Fibroblast of upper back skin (primary cell): ENCODE measurements at regions not wholly inside any gene's neighbourhood (a gene's known extent, or its start where the extent isn't known, plus 50 kb on each side); places are given as distances from the start of the nearest gene placed in this dataset.
A peak's percentile ranks its signal among the peaks of the same experiment; 100 is the strongest.

Experiments used
- DNase-seq: peaks from one replicate; pipeline ENCODE4 v3.0.0-alpha.2; 2013

- no peak for DNase-seq
Measured at GRCh38 chr12:102653406-102653805, 173.0 kb upstream of the IGF1 start.

- DNase-seq, result no peak
Measured at GRCh38 chr12:102652645-102653313, 172.4 kb upstream of the IGF1 start.

DNA sequence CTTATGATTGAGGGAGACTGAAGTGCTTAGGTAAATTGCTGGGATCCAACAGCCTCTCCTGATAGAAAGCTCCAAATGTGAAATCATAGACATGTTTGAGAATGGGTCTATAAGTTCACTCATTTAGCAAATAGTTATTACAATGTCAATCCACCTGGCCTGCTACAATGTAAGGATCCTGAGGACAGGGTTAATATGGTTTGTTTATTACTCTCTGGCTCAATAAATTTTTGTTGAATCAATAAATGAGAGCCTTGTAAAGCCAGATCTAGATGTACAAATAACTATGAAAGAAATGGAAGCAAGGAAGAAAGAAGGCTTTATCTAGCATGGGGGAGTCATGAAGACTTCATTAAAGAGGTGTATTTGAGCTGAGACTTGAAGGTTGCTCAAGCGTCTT is 165.6 kb upstream of the IGF1 start:
- DNase-seq, result no peak

DNA sequence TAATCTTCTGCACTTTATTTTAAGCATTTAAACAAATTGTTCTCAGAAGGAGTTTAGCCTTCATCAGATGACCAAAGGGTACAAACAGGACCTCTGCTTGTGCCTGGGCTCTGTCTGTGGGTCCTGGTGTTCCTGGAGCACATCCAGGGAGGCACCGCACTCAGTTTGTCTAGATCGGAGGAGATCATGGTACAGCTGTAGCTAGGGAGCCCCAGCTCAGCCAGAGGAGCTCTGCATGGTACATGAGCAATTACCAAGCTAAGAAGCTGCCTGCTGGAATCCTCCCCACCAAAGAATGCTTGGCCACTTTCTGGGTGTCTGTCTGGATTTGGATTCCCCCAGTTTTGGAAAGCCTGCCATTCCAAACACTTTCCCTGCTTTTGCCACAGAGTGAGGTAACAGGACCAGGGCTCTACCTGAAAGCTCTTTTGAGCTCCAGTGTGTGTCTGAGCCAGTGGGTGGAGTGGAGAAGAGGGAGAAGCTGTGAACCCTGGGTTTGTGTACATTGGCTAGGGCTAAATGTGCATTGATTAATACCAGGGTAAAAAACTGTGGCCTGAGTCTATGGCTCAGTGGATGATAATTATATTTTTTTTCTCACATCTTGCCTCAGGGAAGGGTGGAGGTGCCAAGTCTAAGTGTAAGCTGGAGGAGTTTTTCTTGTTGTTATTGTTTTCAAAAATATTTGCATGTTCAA is 163.7 kb upstream of the IGF1 start:
- no peak for DNase-seq

GRCh38 chr12:102642199-102642598 is 161.8 kb upstream of the IGF1 start:
- peak; percentile 37 for DNase-seq

- DNase-seq, result peak; percentile 30
Measured at GRCh38 chr12:102640658-102641057, 160.3 kb upstream of the IGF1 start.

- DNase-seq, result peak; percentile 68
Measured at GRCh38 chr12:102638777-102639176, 158.4 kb upstream of the IGF1 start.

GRCh38 chr12:102633981-102634605 is 153.7 kb upstream of the IGF1 start:
- peak; percentile 87 for DNase-seq

- peak; percentile 90 for DNase-seq
Measured at GRCh38 chr12:102631274-102631673, 150.9 kb upstream of the IGF1 start.

- peak; percentile 63 for DNase-seq
Measured at GRCh38 chr12:102629262-102629888, 149.0 kb upstream of the IGF1 start.

DNA sequence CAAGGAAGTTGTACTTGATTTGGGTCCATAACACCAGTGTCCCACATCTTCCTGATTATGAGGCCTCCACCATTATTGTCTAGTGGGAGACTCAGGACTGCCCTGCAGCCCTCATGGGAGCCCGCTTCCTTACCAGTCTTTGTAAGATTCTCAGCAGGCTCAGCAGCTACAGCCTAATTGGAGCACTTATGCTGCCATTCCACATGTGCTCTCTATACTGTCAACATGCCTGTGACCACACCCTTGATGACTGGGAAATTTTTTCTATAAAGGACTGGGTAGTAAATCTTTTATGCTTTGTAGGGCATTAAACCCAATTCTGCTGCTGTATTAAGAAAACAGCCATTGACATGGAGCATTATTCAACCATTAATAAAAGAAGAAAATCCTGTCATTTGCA is 145.5 kb upstream of the IGF1 start:
- no peak for DNase-seq

DNA sequence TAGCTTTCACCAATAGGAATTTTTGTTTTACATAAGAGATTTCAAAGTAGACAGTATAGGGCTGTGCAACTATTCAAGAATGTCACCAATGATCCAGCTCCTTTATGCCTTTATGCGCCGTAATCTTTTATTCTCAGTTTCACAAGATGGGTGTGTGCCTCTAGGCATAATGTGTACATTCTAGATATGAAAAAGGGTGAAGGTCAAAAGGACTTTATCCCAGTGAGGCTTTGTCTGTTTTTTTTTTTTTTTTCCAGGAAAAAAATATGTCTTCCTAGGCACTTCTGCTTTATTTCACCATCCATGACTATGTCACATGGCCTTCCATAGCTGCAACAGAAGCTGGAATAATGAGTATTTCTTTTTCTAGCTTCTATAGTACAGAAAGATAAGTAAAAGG is 142.3 kb upstream of the IGF1 start:
- DNase-seq, result no peak

- no peak for DNase-seq
Measured at GRCh38 chr12:102618197-102618877, 138.0 kb upstream of the IGF1 start.

- DNase-seq, result no peak
Measured at GRCh38 chr12:102616692-102617091, 136.3 kb upstream of the IGF1 start.

DNA sequence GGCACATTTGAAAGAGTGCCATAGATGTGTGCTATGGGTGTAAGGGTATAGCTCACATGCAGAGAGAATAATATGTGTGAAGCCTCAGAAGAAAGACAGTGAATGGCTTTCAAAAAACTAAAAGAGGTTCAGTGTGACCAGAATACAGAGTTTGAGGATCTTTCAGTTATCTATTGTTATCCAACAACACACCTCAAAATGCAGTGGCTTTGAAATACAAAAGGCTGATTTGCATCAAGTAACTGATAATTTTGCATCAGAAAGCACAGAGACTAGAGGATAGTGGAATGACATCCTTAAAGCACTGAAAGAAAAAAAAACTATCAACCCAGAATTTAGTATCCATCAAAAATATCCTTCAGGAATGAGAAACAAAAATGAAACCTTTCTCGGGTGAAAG is 131.6 kb upstream of the IGF1 start:
- DNase-seq, result no peak

DNA sequence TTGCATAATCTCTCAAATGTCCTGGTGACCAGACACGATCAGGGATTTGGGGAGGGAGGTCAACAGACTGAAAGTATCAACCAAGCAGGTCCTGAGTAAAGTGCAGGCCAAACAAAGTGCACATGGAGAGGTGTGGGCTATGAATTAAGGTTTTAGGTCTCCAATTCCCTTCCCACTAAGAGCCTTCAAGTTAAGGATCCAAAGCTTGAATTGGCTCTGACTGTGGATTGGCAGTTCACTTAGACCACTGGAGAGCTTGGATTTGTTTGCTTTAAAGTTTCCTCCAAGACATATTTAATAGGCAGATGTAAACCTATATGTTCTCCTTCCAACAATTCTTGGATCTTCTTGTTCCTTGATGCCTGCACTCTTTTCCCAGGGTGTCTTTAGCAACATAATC is 129.6 kb upstream of the IGF1 start:
- DNase-seq, result no peak

- no peak for DNase-seq
Measured at GRCh38 chr12:102603021-102603420, 122.7 kb upstream of the IGF1 start.

- no peak for DNase-seq
Measured at GRCh38 chr12:102602521-102602920, 122.2 kb upstream of the IGF1 start.

GRCh38 chr12:102601621-102602020 is 121.3 kb upstream of the IGF1 start:
- no peak for DNase-seq

DNA sequence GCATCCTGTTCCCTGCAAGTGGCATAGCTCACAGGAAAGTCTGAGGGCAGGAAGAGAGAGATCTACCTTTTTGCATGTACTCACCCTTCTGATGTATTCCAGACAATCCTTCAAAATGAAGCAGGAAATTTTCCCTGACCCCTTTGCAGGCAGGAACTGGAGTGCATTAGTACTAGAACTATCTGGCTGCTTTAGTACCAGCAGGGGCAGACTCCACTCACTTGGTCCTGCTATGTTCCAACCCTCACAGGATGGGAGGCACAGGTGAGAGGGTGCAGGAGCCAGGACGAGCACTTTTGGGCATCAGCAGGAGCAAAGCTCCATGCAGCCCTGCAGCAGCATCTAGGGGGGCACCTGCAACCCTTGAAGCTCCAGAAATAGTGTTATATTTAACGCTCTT is 116.3 kb upstream of the IGF1 start:
- no peak for DNase-seq

GRCh38 chr12:102596031-102596430 is 115.7 kb upstream of the IGF1 start:
- no peak for DNase-seq

DNA sequence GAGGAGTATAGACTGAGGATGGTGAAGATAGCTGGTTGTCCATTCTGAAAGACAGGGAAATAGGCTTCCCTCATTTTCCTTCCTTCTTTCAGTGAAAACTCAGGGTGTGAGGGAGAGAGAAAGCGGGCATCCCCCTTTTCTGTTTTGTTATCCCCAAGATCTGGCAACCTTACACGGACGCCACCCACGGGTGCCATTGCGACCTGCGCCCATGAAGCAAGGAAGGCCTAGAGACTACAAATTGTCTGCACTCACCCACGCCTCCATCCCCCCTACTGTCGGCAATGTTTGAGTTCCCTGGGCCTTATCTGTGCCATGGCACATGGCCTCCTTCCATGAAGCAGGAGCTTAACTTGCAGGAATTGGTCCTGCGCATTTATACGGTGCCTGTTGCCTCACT is 115.0 kb upstream of the IGF1 start:
- no peak for DNase-seq

- DNase-seq, result no peak
Measured at GRCh38 chr12:102593134-102593533, 112.8 kb upstream of the IGF1 start.
